Esophagus (tissue), 2 donors: ENCODE measurements at regions not wholly inside any gene's neighbourhood (a gene's known extent, or its start where the extent isn't known, plus 50 kb on each side); places are given as distances from the start of the nearest gene placed in this dataset.

Experiments used
- H3K27ac ChIP-seq, 2 donors: one replicate each; pipeline ENCODE4 v1.5.1; 2013; ENCODE audit warnings: low read depth in 2 of 2, mild to moderate bottlenecking in 2 of 2, inconsistent platforms in 1 of 2, low read length in 1 of 2, moderate library complexity in 1 of 2
- H3K27me3 ChIP-seq, 2 donors: one replicate each; pipeline ENCODE4 v1.6.1; 2013; ENCODE audit warnings: low read length in 2 of 2, control low read depth in 1 of 2, mild to moderate bottlenecking in 1 of 2; ENCODE audit not compliant: insufficient read depth in 2 of 2, control insufficient read depth in 1 of 2
- H3K36me3 ChIP-seq, 2 donors: one replicate each; pipeline ENCODE4 v1.6.1; 2013; ENCODE audit warnings: low read length in 1 of 2; ENCODE audit not compliant: control insufficient read depth in 2 of 2, insufficient read depth in 2 of 2
- H3K4me1 ChIP-seq, 2 donors: one replicate each; pipeline ENCODE4 v1.6.1; 2013; ENCODE audit warnings: low read length in 1 of 2; ENCODE audit not compliant: control insufficient read depth in 2 of 2, insufficient read depth in 2 of 2
- H3K4me3 ChIP-seq, 2 donors: one replicate each; pipeline ENCODE4 v1.5.1; 2013; ENCODE audit warnings: low read length in 2 of 2, mild to moderate bottlenecking in 2 of 2, low read depth in 1 of 2, moderate library complexity in 1 of 2
- H3K9me3 ChIP-seq, 2 donors: one replicate each; pipeline ENCODE4 v1.6.1; 2013; ENCODE audit warnings: mild to moderate bottlenecking in 2 of 2, low read depth in 1 of 2, low read length in 1 of 2, moderate library complexity in 1 of 2; ENCODE audit not compliant: control insufficient read depth in 2 of 2, insufficient read depth in 1 of 2
- WGBS, 2 donors: extraction: QIAGEN DNeasy Blood & Tissue Kit; methylation state at CpG; one replicate each; pipeline ENCODE4 v1.1.7; 2013; 5-methylcytosine and 5-hydroxymethylcytosine counted together
- donor health status: healthy with polysubstance abuse.
- donor health status: Bipolar disorder and iron deficiency.

DNA sequence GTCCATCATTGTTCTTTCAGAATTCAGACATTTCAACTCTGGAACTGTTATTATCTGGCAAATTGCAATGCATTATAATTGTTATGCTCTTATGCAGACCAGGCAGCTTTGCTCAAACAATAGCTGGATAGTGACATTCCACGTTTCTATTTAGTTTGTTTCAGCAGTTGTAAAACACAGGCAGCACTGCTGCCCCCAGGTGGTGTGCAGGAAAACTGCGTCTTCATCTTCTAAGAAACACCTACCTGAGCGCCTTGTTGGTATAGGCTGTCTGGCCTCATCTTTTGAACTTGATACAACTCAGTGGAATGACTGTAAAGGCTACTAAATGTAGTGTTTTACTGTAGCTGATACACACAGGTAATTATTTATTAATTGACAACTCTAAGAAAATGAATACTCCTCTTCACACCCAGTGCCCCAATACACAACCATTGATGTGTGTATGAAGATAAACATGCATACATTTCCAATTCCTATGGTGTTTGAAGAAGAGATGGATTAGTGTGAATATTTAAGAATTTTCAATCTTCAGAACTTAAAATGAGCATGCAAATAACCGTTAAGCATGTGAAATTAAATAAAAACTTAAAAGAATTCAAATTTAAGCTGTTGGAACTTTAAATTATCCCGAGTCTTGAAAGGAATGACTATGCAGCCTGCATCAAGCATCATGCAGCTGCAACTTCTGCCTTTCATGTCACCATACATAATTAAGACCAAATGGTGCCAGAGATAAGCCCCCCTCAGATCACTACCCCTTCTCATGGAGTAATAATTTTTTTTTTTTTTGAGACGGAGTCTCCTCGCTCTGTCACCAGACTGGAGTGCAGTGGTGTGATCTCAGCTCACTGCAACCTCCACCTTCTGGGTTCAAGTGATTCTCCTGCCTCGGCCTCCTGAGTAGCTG is 85.6 kb downstream of the CD8B2 start:
- WGBS, 2 donors: 70 to 73% methylated on average over 8 of the region's 8 CpGs
- H3K36me3 ChIP-seq: no peaks in the 10 kb centered on the region
- H3K4me3 ChIP-seq: no peak overlapping the region
- H3K4me1 ChIP-seq: no peaks in the 10 kb centered on the region
- H3K9me3 ChIP-seq: no peaks in the 10 kb centered on the region
- H3K27ac ChIP-seq: no peak overlapping the region
- H3K27me3 ChIP-seq: no peaks in the 10 kb centered on the region

DNA sequence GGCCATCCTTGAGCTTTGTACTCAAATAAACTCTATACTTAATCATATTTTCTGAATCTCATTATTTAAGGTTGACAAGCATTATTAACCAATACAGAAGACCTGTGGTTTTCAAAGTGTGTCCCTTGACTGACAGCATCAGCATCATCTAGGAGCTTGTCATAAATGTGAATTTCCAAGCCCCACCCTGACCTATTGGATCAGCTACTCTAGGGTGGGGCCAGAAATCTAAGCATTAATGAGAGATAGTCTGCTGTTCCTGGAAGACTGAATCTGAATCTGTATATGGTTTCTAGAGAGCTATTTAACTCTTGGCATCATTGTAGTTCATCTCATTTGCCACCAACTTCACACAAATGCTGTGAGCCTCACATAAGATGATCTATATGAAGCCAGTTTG is 86.6 kb downstream of the CD8B2 start:
- no peak overlapping the region for H3K4me3 ChIP-seq
- H3K4me1 ChIP-seq: no peaks in the 10 kb centered on the region
- H3K27ac ChIP-seq: no peak overlapping the region
- no peaks in the 10 kb centered on the region for H3K27me3 ChIP-seq
- no peaks in the 10 kb centered on the region for H3K9me3 ChIP-seq
- H3K36me3 ChIP-seq: no peaks in the 10 kb centered on the region

DNA sequence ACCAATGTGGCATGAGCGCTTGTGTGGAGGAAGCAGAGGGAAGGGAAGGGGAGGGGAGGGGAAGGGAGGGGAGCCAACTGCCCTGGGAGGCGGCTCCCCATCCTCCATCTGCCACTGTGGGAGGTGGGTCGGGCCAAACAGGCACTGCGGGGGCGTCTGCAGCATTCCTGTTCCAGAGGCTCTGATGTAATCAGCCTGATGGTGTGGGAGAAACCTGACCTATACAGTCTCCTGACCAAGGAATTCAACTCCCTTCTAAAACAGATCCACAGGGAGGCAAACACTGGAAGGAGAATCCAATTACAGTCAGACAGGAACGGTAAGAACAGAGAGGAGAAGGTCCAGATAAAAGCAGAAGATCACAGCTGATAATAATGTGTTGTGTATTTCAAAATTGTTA is 88.8 kb downstream of the CD8B2 start:
- H3K4me3 ChIP-seq: no peak overlapping the region
- H3K27ac ChIP-seq: no peak overlapping the region
- no peaks in the 10 kb centered on the region for H3K9me3 ChIP-seq
- no peaks in the 10 kb centered on the region for H3K4me1 ChIP-seq
- WGBS, 2 donors: 17 to 45% methylated on average over 6 of the region's 6 CpGs
- no peaks in the 10 kb centered on the region for H3K27me3 ChIP-seq
- no peaks in the 10 kb centered on the region for H3K36me3 ChIP-seq

DNA sequence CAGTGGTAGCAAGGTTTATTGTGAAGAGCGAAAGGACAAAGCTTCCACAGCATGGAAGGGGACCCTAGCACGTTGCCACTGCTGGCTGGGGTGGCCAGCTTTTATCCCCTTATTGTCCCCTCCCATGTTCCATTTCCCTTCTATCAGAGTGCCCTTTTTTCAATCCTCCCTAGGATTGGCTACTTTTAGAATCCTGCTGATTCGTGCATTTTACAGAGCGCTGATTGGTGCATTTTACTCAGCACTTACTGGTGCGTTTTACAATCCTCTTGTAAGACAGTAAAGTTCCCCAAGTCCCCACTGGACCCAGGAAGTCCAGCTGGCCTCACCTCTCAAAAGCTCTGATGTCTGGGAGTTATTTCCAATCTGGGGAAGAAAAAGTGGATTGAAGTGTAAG is 90.1 kb downstream of the CD8B2 start:
- Histone ChIP-seq H3K9me3 (no peaks in the 10 kb centered on the region), H3K4me3 (no peak overlapping the region), H3K27ac (no peak overlapping the region), H3K4me1 (no peaks in the 10 kb centered on the region), H3K36me3 (no peaks in the 10 kb centered on the region), H3K27me3 (no peaks in the 10 kb centered on the region)
- 91 to 93% methylated on average over 5 of the region's 5 CpGs for WGBS, 2 donors

DNA sequence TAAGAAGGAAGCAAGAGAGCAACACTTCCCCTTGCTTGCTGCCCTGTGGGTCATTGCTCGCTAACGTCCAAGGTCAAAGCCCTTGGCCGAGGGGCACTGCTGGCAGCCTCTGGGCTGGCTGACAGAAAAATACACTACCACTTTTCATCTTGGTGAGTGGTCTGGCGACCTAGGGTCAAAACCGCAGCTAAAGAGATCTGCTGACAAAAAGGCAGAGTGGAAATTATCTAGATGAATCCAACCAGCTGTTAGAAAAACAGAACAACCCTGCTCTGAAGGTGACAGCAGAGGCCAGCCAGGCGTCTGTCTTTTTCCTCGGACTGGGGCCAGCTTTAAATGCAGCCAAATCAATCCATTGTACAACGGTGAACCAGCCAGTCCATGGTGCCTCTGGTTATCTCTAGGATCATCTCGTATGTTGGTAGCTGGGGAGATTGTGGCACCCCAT is 92.6 kb downstream of the CD8B2 start:
- no peaks in the 10 kb centered on the region for H3K36me3 ChIP-seq
- H3K4me3 ChIP-seq: no peak overlapping the region
- no peaks in the 10 kb centered on the region for H3K9me3 ChIP-seq
- no peak overlapping the region for H3K27ac ChIP-seq
- WGBS, 2 donors: 44 to 50% methylated on average over 9 of the region's 9 CpGs
- no peaks in the 10 kb centered on the region for H3K4me1 ChIP-seq
- H3K27me3 ChIP-seq: no peaks in the 10 kb centered on the region

DNA sequence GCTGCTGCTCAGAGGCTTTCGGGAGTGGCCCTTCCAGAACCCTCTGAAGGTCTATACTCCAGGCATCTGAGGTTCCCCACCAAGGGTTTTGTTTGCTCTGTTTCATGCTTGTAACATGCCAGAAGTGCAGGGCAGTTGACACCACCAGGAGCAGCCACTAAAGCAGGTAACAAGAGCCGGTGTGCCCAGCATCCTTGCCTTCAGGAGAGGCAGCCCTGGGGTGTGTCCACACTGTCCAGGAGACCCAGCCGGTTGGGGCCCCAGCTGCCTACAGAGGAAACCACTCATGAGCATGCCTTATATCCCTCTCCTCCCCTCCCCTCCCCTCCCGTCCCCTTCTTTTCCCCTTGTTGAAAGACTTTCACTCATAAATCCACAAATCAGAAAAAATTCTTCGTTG is 93.1 kb downstream of the CD8B2 start:
- Histone ChIP-seq H3K36me3 (no peaks in the 10 kb centered on the region), H3K4me1 (no peaks in the 10 kb centered on the region), H3K9me3 (no peaks in the 10 kb centered on the region), H3K27ac (no peak overlapping the region), H3K27me3 (no peaks in the 10 kb centered on the region), H3K4me3 (no peak overlapping the region)
- WGBS, 2 donors: 88 to 90% methylated on average over 5 of the region's 5 CpGs

DNA sequence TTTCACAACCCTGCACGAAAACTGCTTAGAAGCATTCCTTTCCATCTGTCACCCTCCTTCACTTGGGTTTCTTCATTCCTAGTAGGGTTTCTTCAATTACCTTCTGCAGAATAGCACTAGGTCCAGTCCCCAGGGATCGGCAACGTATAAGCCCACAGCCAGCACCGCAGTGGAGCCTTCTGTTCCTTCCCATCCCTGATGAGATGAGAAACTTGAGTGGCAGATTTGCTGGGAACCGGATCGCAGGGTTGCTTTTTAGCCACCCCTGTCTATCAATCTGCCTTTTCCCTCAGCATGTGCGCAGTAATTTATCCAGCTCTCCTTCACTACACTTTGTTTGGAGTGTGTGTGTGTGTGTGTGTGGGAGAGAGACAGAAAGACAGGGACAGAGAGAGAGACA is 94.2 kb downstream of the CD8B2 start:
- Histone ChIP-seq H3K27me3 (no peaks in the 10 kb centered on the region), H3K27ac (no peak overlapping the region), H3K4me3 (no peak overlapping the region), H3K4me1 (no peaks in the 10 kb centered on the region), H3K9me3 (no peaks in the 10 kb centered on the region), H3K36me3 (no peaks in the 10 kb centered on the region)
- 91 to 94% methylated on average over 7 of the region's 7 CpGs for WGBS, 2 donors

DNA sequence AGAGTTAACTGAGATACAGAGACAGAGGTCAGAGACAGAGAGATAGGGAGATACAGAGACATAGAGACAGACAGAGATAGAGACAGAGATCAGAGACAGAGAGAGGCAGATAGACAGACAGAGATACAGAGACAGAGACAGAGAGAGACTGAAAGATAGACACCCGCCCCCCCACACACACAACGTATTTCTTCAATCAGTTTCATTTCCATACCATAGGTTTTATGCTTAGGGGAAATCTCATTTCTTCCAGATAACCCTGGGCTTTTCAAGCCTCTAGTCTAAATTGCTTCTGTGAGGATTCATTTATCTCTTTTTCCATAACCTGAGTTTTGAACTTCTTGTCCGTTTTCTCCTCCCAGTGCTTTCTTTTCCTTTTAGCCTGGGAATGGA is 94.6 kb downstream of the CD8B2 start:
- Histone ChIP-seq H3K27ac (no peak overlapping the region), H3K9me3 (no peaks in the 10 kb centered on the region), H3K4me3 (peak overlapping the region in 1 of 2 donors; percentile 33), H3K4me1 (no peaks in the 10 kb centered on the region), H3K27me3 (no peaks in the 10 kb centered on the region), H3K36me3 (no peaks in the 10 kb centered on the region)
- WGBS, 2 donors: 28 to 31% methylated on average over 3 of the region's 3 CpGs

DNA sequence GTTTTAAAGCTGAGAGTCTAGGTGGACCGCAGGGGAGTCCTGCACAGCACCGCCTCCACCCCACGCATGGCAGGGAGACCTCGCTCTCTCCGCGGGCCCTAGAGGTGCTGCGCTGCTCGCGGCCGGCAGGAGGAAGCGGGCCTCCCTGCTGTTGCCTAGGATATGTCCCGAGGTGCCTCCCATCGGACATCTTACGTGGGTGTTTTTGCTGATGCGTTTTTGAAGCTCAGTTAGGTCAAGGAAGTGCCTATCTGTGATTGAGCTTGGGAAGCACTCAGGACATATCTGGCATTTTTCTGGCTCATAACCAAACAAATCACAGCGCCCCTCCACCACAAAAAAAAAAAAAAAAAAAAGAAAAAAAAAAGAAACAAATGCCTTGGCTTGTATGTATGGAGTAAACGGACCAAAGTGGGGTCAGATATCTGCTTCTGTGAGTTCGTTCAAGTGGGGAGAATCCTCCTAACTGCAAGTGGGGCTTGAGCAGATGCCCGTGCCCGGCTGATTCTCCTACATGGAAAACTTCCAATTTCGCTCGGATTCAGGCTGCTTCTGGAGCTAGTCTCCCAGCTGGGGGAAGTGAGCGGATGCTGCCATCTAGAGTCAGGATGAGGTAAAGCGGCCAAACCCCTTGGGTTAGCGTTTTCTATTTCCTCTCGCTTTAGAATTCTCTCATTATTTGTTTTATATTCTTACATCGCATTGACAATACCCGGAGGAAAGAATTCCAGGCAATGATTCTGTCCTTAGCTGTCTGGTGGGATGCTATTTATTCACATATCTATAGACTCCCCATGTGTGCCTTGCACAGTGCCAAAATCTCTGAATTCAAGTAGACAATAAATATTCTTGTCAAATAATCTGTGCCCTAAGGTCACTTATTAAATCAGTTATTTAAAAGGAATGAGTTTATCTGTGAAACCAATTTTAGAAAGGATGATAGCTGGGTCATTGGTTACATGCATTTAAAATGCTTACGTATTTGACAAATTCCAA is 95.3 kb downstream of the CD8B2 start:
- H3K27ac ChIP-seq: no peak overlapping the region
- no peaks in the 10 kb centered on the region for H3K36me3 ChIP-seq
- H3K4me3 ChIP-seq: peak overlapping the region in 1 of 2 donors; percentile 33
- H3K27me3 ChIP-seq: no peaks in the 10 kb centered on the region
- no peaks in the 10 kb centered on the region for H3K9me3 ChIP-seq
- no peaks in the 10 kb centered on the region for H3K4me1 ChIP-seq
- 4 to 5% methylated on average over 29 of the region's 29 CpGs for whole genome bisulfite sequencing, 2 donors
